ENCODE measurements at regions not wholly inside any gene's neighbourhood (a gene's known extent, or its start where the extent isn't known, plus 50 kb on each side); places are given as distances from the start of the nearest gene placed in this dataset.
A peak's percentile ranks its signal among the peaks of the same experiment; 100 is the strongest.

- no peak for DNase-seq
- no peak overlapping the region for H3K27ac ChIP-seq (ENCODE audit: low read length, poor library complexity, severe bottlenecking)
- no peak overlapping the region for H2BK5ac ChIP-seq (ENCODE audit: low read depth, low read length, poor library complexity, severe bottlenecking)
- no peak overlapping the region for H3K9ac ChIP-seq (ENCODE audit: low read length)
- no peak overlapping the region for H3K4me3 ChIP-seq (ENCODE audit: insufficient read depth in 1 of 2, low read depth in 1 of 2, low read length in 2 of 2)
- 96% methylated on average over 5 of the region's 5 CpGs for WGBS
- H3K4ac ChIP-seq (ENCODE audit: low read depth in 1 of 2, low read length in 2 of 2), result no peak overlapping the region
- H3K27me3 ChIP-seq (ENCODE audit: control insufficient read depth in 1 of 2, insufficient read depth in 1 of 2, low read length in 2 of 2), result no peaks in the 10 kb centered on the region
- no peak overlapping the region for H3K4me2 ChIP-seq (ENCODE audit: low read length, poor library complexity, severe bottlenecking)
- peaks cover 4% of the 10 kb centered on the region for H3K79me1 ChIP-seq (replicated peaks; ENCODE audit: low read length, poor library complexity, severe bottlenecking)
- H2BK120ac ChIP-seq (ENCODE audit: low read depth, low read length), result no peak overlapping the region
- no peaks in the 10 kb centered on the region for H3K36me3 ChIP-seq (ENCODE audit: control insufficient read depth in 1 of 2, insufficient read depth in 2 of 2, low read depth in 1 of 2, low read length in 2 of 2)
- H2AK5ac ChIP-seq (ENCODE audit: low read length, severe bottlenecking), result no peak overlapping the region
- no peak overlapping the region for H2BK15ac ChIP-seq (ENCODE audit: low read depth, poor library complexity, severe bottlenecking)
- no peak overlapping the region for H2BK12ac ChIP-seq (ENCODE audit: low read length in 2 of 2)
- H3K18ac ChIP-seq (ENCODE audit: low read depth in 1 of 2, low read length in 2 of 2), result no peak overlapping the region
- H4K8ac ChIP-seq (ENCODE audit: low read length), result no peak overlapping the region
- H3K4me1 ChIP-seq (ENCODE audit: control insufficient read depth, insufficient read depth, low read depth, low read length), result peaks cover 2% of the 10 kb centered on the region
- H4K91ac ChIP-seq (ENCODE audit: low read length), result no peak overlapping the region
- no peak overlapping the region for H3K23ac ChIP-seq (ENCODE audit: low read length in 2 of 2)
- H3K9me3 ChIP-seq (ENCODE audit: control insufficient read depth, low read length), result no peaks in the 10 kb centered on the region
- no peak overlapping the region for H2AFZ ChIP-seq (ENCODE audit: low read depth, low read length)
- H3K14ac ChIP-seq (ENCODE audit: low read length in 2 of 2), result no peak overlapping the region
Observed at GRCh38 chr14:71618716-71619115, 313.5 kb upstream of the RGS6 start.

- H2AFZ ChIP-seq (ENCODE audit: low read depth, low read length), result no peak overlapping the region
- H3K14ac ChIP-seq (ENCODE audit: low read length in 2 of 2), result no peak overlapping the region
- no peak for DNase-seq
- H3K4me1 ChIP-seq (ENCODE audit: control insufficient read depth, insufficient read depth, low read depth, low read length), result peaks cover 2% of the 10 kb centered on the region
- H3K4me3 ChIP-seq (ENCODE audit: insufficient read depth in 1 of 2, low read depth in 1 of 2, low read length in 2 of 2), result no peak overlapping the region
- no peak overlapping the region for H4K8ac ChIP-seq (ENCODE audit: low read length)
- H2BK15ac ChIP-seq (ENCODE audit: low read depth, poor library complexity, severe bottlenecking), result no peak overlapping the region
- peaks cover 4% of the 10 kb centered on the region for H3K79me1 ChIP-seq (replicated peaks; ENCODE audit: low read length, poor library complexity, severe bottlenecking)
- WGBS, result 100% methylated on average over 2 of the region's 3 CpGs
- no peak overlapping the region for H3K27ac ChIP-seq (ENCODE audit: low read length, poor library complexity, severe bottlenecking)
- no peak overlapping the region for H3K4me2 ChIP-seq (ENCODE audit: low read length, poor library complexity, severe bottlenecking)
- no peak overlapping the region for H2BK120ac ChIP-seq (ENCODE audit: low read depth, low read length)
- no peak overlapping the region for H4K91ac ChIP-seq (ENCODE audit: low read length)
- H3K23ac ChIP-seq (ENCODE audit: low read length in 2 of 2), result no peak overlapping the region
- peaks cover 0 to 7% of the 10 kb centered on the region in 2 experiments for H3K36me3 ChIP-seq (ENCODE audit: control insufficient read depth in 1 of 2, insufficient read depth in 2 of 2, low read depth in 1 of 2, low read length in 2 of 2)
- no peak overlapping the region for H3K4ac ChIP-seq (ENCODE audit: low read depth in 1 of 2, low read length in 2 of 2)
- H2AK5ac ChIP-seq (ENCODE audit: low read length, severe bottlenecking), result no peak overlapping the region
- H3K9ac ChIP-seq (ENCODE audit: low read length), result no peak overlapping the region
- H3K9me3 ChIP-seq (ENCODE audit: control insufficient read depth, low read length), result no peaks in the 10 kb centered on the region
- H2BK12ac ChIP-seq (ENCODE audit: low read length in 2 of 2), result no peak overlapping the region
- no peak overlapping the region for H3K18ac ChIP-seq (ENCODE audit: low read depth in 1 of 2, low read length in 2 of 2)
- H3K27me3 ChIP-seq (ENCODE audit: control insufficient read depth in 1 of 2, insufficient read depth in 1 of 2, low read length in 2 of 2), result no peaks in the 10 kb centered on the region
- H2BK5ac ChIP-seq (ENCODE audit: low read depth, low read length, poor library complexity, severe bottlenecking), result no peak overlapping the region
Observed at GRCh38 chr14:71619472-71619871, 312.8 kb upstream of the RGS6 start.

GRCh38 chr14:71620401-71620800 is 311.8 kb upstream of the RGS6 start:
- H3K79me1 ChIP-seq (replicated peaks; ENCODE audit: low read length, poor library complexity, severe bottlenecking), result peaks cover 4% of the 10 kb centered on the region
- no peaks in the 10 kb centered on the region for H3K27me3 ChIP-seq (ENCODE audit: control insufficient read depth in 1 of 2, insufficient read depth in 1 of 2, low read length in 2 of 2)
- H3K18ac ChIP-seq (ENCODE audit: low read depth in 1 of 2, low read length in 2 of 2), result no peak overlapping the region
- H3K36me3 ChIP-seq (ENCODE audit: control insufficient read depth in 1 of 2, insufficient read depth in 2 of 2, low read depth in 1 of 2, low read length in 2 of 2), result peaks cover 0 to 10% of the 10 kb centered on the region in 2 experiments
- H3K23ac ChIP-seq (ENCODE audit: low read length in 2 of 2), result no peak overlapping the region
- H3K4me3 ChIP-seq (ENCODE audit: insufficient read depth in 1 of 2, low read depth in 1 of 2, low read length in 2 of 2), result no peak overlapping the region
- no peak overlapping the region for H3K9ac ChIP-seq (ENCODE audit: low read length)
- no peak overlapping the region for H4K91ac ChIP-seq (ENCODE audit: low read length)
- no peak overlapping the region for H4K8ac ChIP-seq (ENCODE audit: low read length)
- H2BK15ac ChIP-seq (ENCODE audit: low read depth, poor library complexity, severe bottlenecking), result no peak overlapping the region
- DNase-seq, result peak; percentile 54
- H3K4me1 ChIP-seq (ENCODE audit: control insufficient read depth, insufficient read depth, low read depth, low read length), result peaks cover 2% of the 10 kb centered on the region
- H2BK120ac ChIP-seq (ENCODE audit: low read depth, low read length), result no peak overlapping the region
- WGBS, result 52% methylated on average over 2 of the region's 2 CpGs
- H2AFZ ChIP-seq (ENCODE audit: low read depth, low read length), result no peak overlapping the region
- peak overlapping the region in 1 of 2 experiments; percentile 19 for H2BK12ac ChIP-seq (ENCODE audit: low read length in 2 of 2)
- H3K27ac ChIP-seq (ENCODE audit: low read length, poor library complexity, severe bottlenecking), result no peak overlapping the region
- no peaks in the 10 kb centered on the region for H3K9me3 ChIP-seq (ENCODE audit: control insufficient read depth, low read length)
- no peak overlapping the region for H3K4ac ChIP-seq (ENCODE audit: low read depth in 1 of 2, low read length in 2 of 2)
- no peak overlapping the region for H2AK5ac ChIP-seq (ENCODE audit: low read length, severe bottlenecking)
- H3K14ac ChIP-seq (ENCODE audit: low read length in 2 of 2), result no peak overlapping the region
- no peak overlapping the region for H3K4me2 ChIP-seq (ENCODE audit: low read length, poor library complexity, severe bottlenecking)
- no peak overlapping the region for H2BK5ac ChIP-seq (ENCODE audit: low read depth, low read length, poor library complexity, severe bottlenecking)

GRCh38 chr14:71621276-71621675 is 311.0 kb upstream of the RGS6 start:
- H3K36me3 ChIP-seq (ENCODE audit: control insufficient read depth in 1 of 2, insufficient read depth in 2 of 2, low read depth in 1 of 2, low read length in 2 of 2), result peaks cover 0 to 10% of the 10 kb centered on the region in 2 experiments
- no peak overlapping the region for H4K91ac ChIP-seq (ENCODE audit: low read length)
- no peak overlapping the region for H3K4me2 ChIP-seq (ENCODE audit: low read length, poor library complexity, severe bottlenecking)
- peak overlapping the region in 1 of 2 experiments; percentile 73 for H3K4ac ChIP-seq (ENCODE audit: low read depth in 1 of 2, low read length in 2 of 2)
- no peak overlapping the region for H2BK15ac ChIP-seq (ENCODE audit: low read depth, poor library complexity, severe bottlenecking)
- no peak overlapping the region for H2BK5ac ChIP-seq (ENCODE audit: low read depth, low read length, poor library complexity, severe bottlenecking)
- no peak for DNase-seq
- WGBS, result 90% methylated on average over 4 of the region's 4 CpGs
- H3K23ac ChIP-seq (ENCODE audit: low read length in 2 of 2), result no peak overlapping the region
- peak overlapping the region in 1 of 2 experiments; percentile 8 for H3K18ac ChIP-seq (ENCODE audit: low read depth in 1 of 2, low read length in 2 of 2)
- H3K9me3 ChIP-seq (ENCODE audit: control insufficient read depth, low read length), result no peaks in the 10 kb centered on the region
- no peak overlapping the region for H2BK120ac ChIP-seq (ENCODE audit: low read depth, low read length)
- peaks cover 2% of the 10 kb centered on the region for H3K4me1 ChIP-seq (ENCODE audit: control insufficient read depth, insufficient read depth, low read depth, low read length)
- H2BK12ac ChIP-seq (ENCODE audit: low read length in 2 of 2), result peak overlapping the region in 1 of 2 experiments; percentile 68
- no peak overlapping the region for H3K9ac ChIP-seq (ENCODE audit: low read length)
- H3K27me3 ChIP-seq (ENCODE audit: control insufficient read depth in 1 of 2, insufficient read depth in 1 of 2, low read length in 2 of 2), result no peaks in the 10 kb centered on the region
- H4K8ac ChIP-seq (ENCODE audit: low read length), result no peak overlapping the region
- H3K27ac ChIP-seq (ENCODE audit: low read length, poor library complexity, severe bottlenecking), result no peak overlapping the region
- H3K14ac ChIP-seq (ENCODE audit: low read length in 2 of 2), result peak overlapping the region in 1 of 2 experiments; percentile 64
- H3K4me3 ChIP-seq (ENCODE audit: insufficient read depth in 1 of 2, low read depth in 1 of 2, low read length in 2 of 2), result no peak overlapping the region
- no peak overlapping the region for H2AK5ac ChIP-seq (ENCODE audit: low read length, severe bottlenecking)
- no peak overlapping the region for H2AFZ ChIP-seq (ENCODE audit: low read depth, low read length)
- H3K79me1 ChIP-seq (replicated peaks; ENCODE audit: low read length, poor library complexity, severe bottlenecking), result peaks cover 4% of the 10 kb centered on the region

All from mesenchymal stem cell (in vitro differentiated cells and primary cell).